Activated naive CD4-positive, alpha-beta T cell treated with anti-CD3 and anti-CD28 coated beads, Interleukin-2, amount 50 U/mL, for 24 hours (primary cell): ENCODE measurements at regions not wholly inside any gene's neighbourhood (a gene's known extent, or its start where the extent isn't known, plus 50 kb on each side); places are given as distances from the start of the nearest gene placed in this dataset.
A peak's percentile ranks its signal among the peaks of the same experiment; 100 is the strongest.
"Not testable (repeated sequence)": the region's sequence is repeated elsewhere in the genome, so short reads cannot be mapped to it uniquely, and the experiment has no call there.

Source experiments
- H3K27ac Mint-ChIP-seq: one replicate; pipeline ENCODE4 v1.8.0; 2021; ENCODE audit warnings: mild to moderate bottlenecking, mixed read lengths
- H3K27me3 Mint-ChIP-seq: one replicate; pipeline ENCODE4 v1.8.0; 2021; ENCODE audit warnings: mixed read lengths
- H3K36me3 Mint-ChIP-seq: one replicate; pipeline ENCODE4 v1.8.0; 2021; ENCODE audit warnings: mixed read lengths
- H3K4me1 Mint-ChIP-seq: one replicate; pipeline ENCODE4 v1.8.0; 2021; ENCODE audit warnings: mixed read lengths
- H3K4me3 Mint-ChIP-seq: one replicate; pipeline ENCODE4 v1.8.0; 2021; ENCODE audit warnings: mild to moderate bottlenecking, mixed read lengths
- H3K9me3 Mint-ChIP-seq: one replicate; pipeline ENCODE4 v1.8.0; 2021; ENCODE audit warnings: mixed read lengths

- no peaks in the 10 kb centered on the region for H3K27me3 Mint-ChIP-seq
These were observed 247.2 kb downstream of the RPS4Y2 start for GRCh38 chrY:21003059-21003458.

GRCh38 chrY:21005531-21005930 lies 249.6 kb downstream of the RPS4Y2 start:
- Mint-ChIP-seq H3K27me3 (no peaks in the 10 kb centered on the region), H3K27ac (no peak overlapping the region)

More at GRCh38 chrY:21003059-21003458, 247.2 kb downstream of the RPS4Y2 start:
- Mint-ChIP-seq H3K36me3 (no peaks in the 10 kb centered on the region), H3K4me3 (no peak overlapping the region), H3K9me3 (no peaks in the 10 kb centered on the region), H3K4me1 (peaks cover 31% of the 10 kb centered on the region), H3K27ac (no peak overlapping the region)

GRCh38 chrY:21021811-21022210 lies 265.9 kb downstream of the RPS4Y2 start:
- no peaks in the 10 kb centered on the region for H3K9me3 Mint-ChIP-seq
- H3K27ac Mint-ChIP-seq = no peak overlapping the region
- no peak overlapping the region for H3K4me3 Mint-ChIP-seq
- peaks cover 46% of the 10 kb centered on the region for H3K4me1 Mint-ChIP-seq
- no peaks in the 10 kb centered on the region for H3K27me3 Mint-ChIP-seq
- H3K36me3 Mint-ChIP-seq = no peaks in the 10 kb centered on the region

More at GRCh38 chrY:21005531-21005930, 249.6 kb downstream of the RPS4Y2 start:
- H3K4me3 Mint-ChIP-seq = no peak overlapping the region
- H3K9me3 Mint-ChIP-seq = no peaks in the 10 kb centered on the region
- H3K36me3 Mint-ChIP-seq = no peaks in the 10 kb centered on the region
- H3K4me1 Mint-ChIP-seq = peaks cover 20% of the 10 kb centered on the region

GRCh38 chrY:21022326-21023044 lies 266.6 kb downstream of the RPS4Y2 start:
- Mint-ChIP-seq H3K27me3 (no peaks in the 10 kb centered on the region), H3K4me3 (peak overlapping the region; percentile 65), H3K27ac (peak overlapping the region; percentile 55), H3K4me1 (peaks cover 52% of the 10 kb centered on the region), H3K9me3 (no peaks in the 10 kb centered on the region), H3K36me3 (no peaks in the 10 kb centered on the region)

- Mint-ChIP-seq H3K36me3 (no peaks in the 10 kb centered on the region), H3K9me3 (no peaks in the 10 kb centered on the region), H3K4me3 (no peak overlapping the region), H3K27ac (peak overlapping the region; percentile 74), H3K4me1 (peaks cover 65% of the 10 kb centered on the region), H3K27me3 (no peaks in the 10 kb centered on the region)
These were observed 268.0 kb downstream of the RPS4Y2 start for GRCh38 chrY:21023906-21024305.

- H3K4me3 Mint-ChIP-seq = no peak overlapping the region
These were observed 272.6 kb downstream of the RPS4Y2 start for GRCh38 chrY:21028506-21028905.

GRCh38 chrY:21033363-21033762 lies 277.5 kb downstream of the RPS4Y2 start:
- Mint-ChIP-seq H3K9me3 (no peaks in the 10 kb centered on the region), H3K4me1 (peaks cover 39% of the 10 kb centered on the region), H3K27ac (no peak overlapping the region), H3K27me3 (no peaks in the 10 kb centered on the region), H3K4me3 (peak overlapping the region; percentile 30), H3K36me3 (peaks cover 2% of the 10 kb centered on the region)

More at GRCh38 chrY:21028506-21028905, 272.6 kb downstream of the RPS4Y2 start:
- Mint-ChIP-seq H3K27me3 (no peaks in the 10 kb centered on the region), H3K4me1 (peaks cover 65% of the 10 kb centered on the region), H3K36me3 (peaks cover 2% of the 10 kb centered on the region), H3K9me3 (no peaks in the 10 kb centered on the region), H3K27ac (no peak overlapping the region)

GRCh38 chrY:21034151-21035061 lies 278.5 kb downstream of the RPS4Y2 start:
- Mint-ChIP-seq H3K27me3 (no peaks in the 10 kb centered on the region), H3K9me3 (no peaks in the 10 kb centered on the region), H3K27ac (no peak overlapping the region), H3K4me1 (peaks cover 32% of the 10 kb centered on the region), H3K4me3 (no peak overlapping the region), H3K36me3 (peaks cover 2% of the 10 kb centered on the region)

- H3K36me3 Mint-ChIP-seq, H3K4me3 Mint-ChIP-seq, H3K27me3 Mint-ChIP-seq, H3K9me3 Mint-ChIP-seq: not testable (repeated sequence)
- Mint-ChIP-seq H3K4me1 (peaks cover 34% of the 10 kb centered on the region), H3K27ac (peak overlapping the region; percentile 11)
These were observed 281.5 kb downstream of the RPS4Y2 start for GRCh38 chrY:21037398-21037797.

GRCh38 chrY:21039811-21040210 lies 283.9 kb downstream of the RPS4Y2 start:
- Mint-ChIP-seq H3K9me3 (peaks cover 13% of the 10 kb centered on the region), H3K27me3 (no peaks in the 10 kb centered on the region), H3K36me3 (peaks cover 3% of the 10 kb centered on the region), H3K4me3 (no peak overlapping the region), H3K4me1 (peaks cover 11% of the 10 kb centered on the region), H3K27ac (no peak overlapping the region)

GRCh38 chrY:21040711-21041110 lies 284.8 kb downstream of the RPS4Y2 start:
- not testable (repeated sequence) for H3K4me3 Mint-ChIP-seq, H3K27me3 Mint-ChIP-seq, H3K27ac Mint-ChIP-seq, H3K36me3 Mint-ChIP-seq
- peaks cover 11% of the 10 kb centered on the region for H3K4me1 Mint-ChIP-seq
- H3K9me3 Mint-ChIP-seq = peaks cover 13% of the 10 kb centered on the region

- H3K27me3 Mint-ChIP-seq = no peaks in the 10 kb centered on the region
- peaks cover 21% of the 10 kb centered on the region for H3K4me1 Mint-ChIP-seq
- no peak overlapping the region for H3K4me3 Mint-ChIP-seq
- H3K36me3 Mint-ChIP-seq = no peaks in the 10 kb centered on the region
- H3K9me3 Mint-ChIP-seq = no peaks in the 10 kb centered on the region
- H3K27ac Mint-ChIP-seq = no peak overlapping the region
These were observed 317.2 kb downstream of the RPS4Y2 start for GRCh38 chrY:21073079-21073478.

GRCh38 chrY:21073641-21074260 lies 317.8 kb downstream of the RPS4Y2 start:
- no peaks in the 10 kb centered on the region for H3K27me3 Mint-ChIP-seq
- H3K4me1 Mint-ChIP-seq = peaks cover 21% of the 10 kb centered on the region
- no peak overlapping the region for H3K27ac Mint-ChIP-seq
- H3K9me3 Mint-ChIP-seq = no peaks in the 10 kb centered on the region
- no peak overlapping the region for H3K4me3 Mint-ChIP-seq
- no peaks in the 10 kb centered on the region for H3K36me3 Mint-ChIP-seq

GRCh38 chrY:21075658-21076057 lies 319.8 kb downstream of the RPS4Y2 start:
- Mint-ChIP-seq H3K36me3 (no peaks in the 10 kb centered on the region), H3K4me3 (no peak overlapping the region), H3K4me1 (peaks cover 21% of the 10 kb centered on the region), H3K27ac (no peak overlapping the region), H3K27me3 (no peaks in the 10 kb centered on the region), H3K9me3 (no peaks in the 10 kb centered on the region)

GRCh38 chrY:21079670-21080069 lies 323.8 kb downstream of the RPS4Y2 start:
- Mint-ChIP-seq H3K4me1 (peaks cover 9% of the 10 kb centered on the region), H3K9me3 (peaks cover 4% of the 10 kb centered on the region), H3K27ac (no peak overlapping the region), H3K36me3 (no peaks in the 10 kb centered on the region), H3K27me3 (no peaks in the 10 kb centered on the region), H3K4me3 (no peak overlapping the region)
